ENCODE measurements at regions not wholly inside any gene's neighbourhood (a gene's known extent, or its start where the extent isn't known, plus 50 kb on each side); places are given as distances from the start of the nearest gene placed in this dataset. TPM values are rescaled to one million over a fixed set of nuclear protein-coding genes. Genes with fewer than 3 reads are reported as not detected.
"Not testable (repeated sequence)": the region's sequence is repeated elsewhere in the genome, so short reads cannot be mapped to it uniquely, and the experiment has no call there.

- H2AFZ ChIP-seq (ENCODE audit: low read length); DNase-seq; H3K9me2 ChIP-seq (replicated peaks; ENCODE audit: insufficient read depth, low read length): not testable (repeated sequence)
Measured at GRCh38 chr4:9718246-9718939, 63.0 kb upstream of the DRD5 start.

GRCh38 chr4:9722131-9722530 lies 59.3 kb upstream of the DRD5 start:
- not testable (repeated sequence) for H4K20me1 ChIP-seq (ENCODE audit: insufficient read depth, low read depth, low read length); H2AFZ ChIP-seq (ENCODE audit: low read length); H3K4me2 ChIP-seq (ENCODE audit: low read depth, low read length, poor library complexity, severe bottlenecking); H3K4me3 ChIP-seq (ENCODE audit: low read length); H3K27me3 ChIP-seq (ENCODE audit: low read length); H3K4me1 ChIP-seq (ENCODE audit: low read length); H3K9ac ChIP-seq (ENCODE audit: low read length); H3K9me2 ChIP-seq (replicated peaks; ENCODE audit: insufficient read depth, low read length); H3K79me2 ChIP-seq (ENCODE audit: low read length); H3K27ac ChIP-seq (ENCODE audit: low read length); DNase-seq; H3K36me3 ChIP-seq (ENCODE audit: insufficient read depth, low read length); H3K9me3 ChIP-seq (ENCODE audit: low read length)

More at GRCh38 chr4:9718246-9718939, 63.0 kb upstream of the DRD5 start:
- not testable (repeated sequence) for H3K27ac ChIP-seq (ENCODE audit: low read length); H3K4me1 ChIP-seq (ENCODE audit: low read length); H3K4me2 ChIP-seq (ENCODE audit: low read depth, low read length, poor library complexity, severe bottlenecking); H3K9me3 ChIP-seq (ENCODE audit: low read length); H4K20me1 ChIP-seq (ENCODE audit: insufficient read depth, low read depth, low read length); H3K79me2 ChIP-seq (ENCODE audit: low read length); H3K27me3 ChIP-seq (ENCODE audit: low read length); H3K36me3 ChIP-seq (ENCODE audit: insufficient read depth, low read length); H3K9ac ChIP-seq (ENCODE audit: low read length); H3K4me3 ChIP-seq (ENCODE audit: low read length)

Small RNA genes lying in the stretch of these regions (small RNA-seq; reads per million reads assigned to genes)
- gene MIR548I2: not detected
- gene RF00017: not detected
- gene SNRPCP13: not detected
